BLaER1 treated with 17β-estradiol and CSF1 and Interleukin-3, amounts not matched to agents 10 nM and 100 nM (cell line): ENCODE measurements at regions not wholly inside any gene's neighbourhood (a gene's known extent, or its start where the extent isn't known, plus 50 kb on each side); places are given as distances from the start of the nearest gene placed in this dataset.

Experiments
- H3K27ac ChIP-seq, 11 experiments: shearing (Covaris generic); formaldehyde crosslinking; 2 replicates each; pipeline ENCODE4 v1.8.1; 2022
- H3K27me3 ChIP-seq, 11 experiments: shearing (Covaris generic); formaldehyde crosslinking; 2 replicates each; pipeline ENCODE4 v1.8.1; 2022
- H3K36me3 ChIP-seq, 11 experiments: shearing (Covaris generic); formaldehyde crosslinking; 2 replicates each; pipeline ENCODE4 v1.8.1; 2022
- H3K4me1 ChIP-seq, 10 experiments: shearing (Covaris generic); formaldehyde crosslinking; 2 replicates each; pipeline ENCODE4 v1.8.1; 2022
- H3K4me2 ChIP-seq, 11 experiments: shearing (Covaris generic); formaldehyde crosslinking; 2 replicates each; pipeline ENCODE4 v1.8.1; 2022
- H3K4me3 ChIP-seq, 10 experiments: shearing (Covaris generic); formaldehyde crosslinking; 2 replicates each; pipeline ENCODE4 v1.8.1; 2022
- H3K9ac ChIP-seq, 11 experiments: shearing (Covaris generic); formaldehyde crosslinking; 2 replicates each; pipeline ENCODE4 v1.8.1; 2022
- H3K9me3 ChIP-seq, 11 experiments: shearing (Covaris generic); formaldehyde crosslinking; replicated peaks in 1 of 11; 2 replicates each; pipeline ENCODE4 v1.8.1; 2022
- H4K20me1 ChIP-seq, 11 experiments: shearing (Covaris generic); formaldehyde crosslinking; 2 replicates each; pipeline ENCODE4 v1.8.1; 2022
- Cebpa-rat ChIP-seq, 11 experiments: shearing (Covaris generic); IDR thresholded peaks; 2 replicates each; pipeline ENCODE4 v1.8.1; 2022

GRCh38 chr3:184485241-184485640 is 76.3 kb upstream of the EPHB3 start:
- Histone ChIP-seq H3K4me2 (no peak overlapping the region), H3K9ac (no peak overlapping the region), H3K36me3 (no peaks in the 10 kb centered on the region), H4K20me1 (no peaks in the 10 kb centered on the region), H3K4me3 (no peak overlapping the region), H3K9me3 (peaks cover 0 to 6% (median 0%) of the 10 kb centered on the region in 11 experiments; a peak in 1 of 22 replicates), H3K4me1 (peaks cover 11 to 25% (median 16%) of the 10 kb centered on the region in 10 experiments), H3K27me3 (no peaks in the 10 kb centered on the region), H3K27ac (no peak overlapping the region)
- TF ChIP-seq Cebpa-rat (IDR thresholded peaks at IDR 0.05): no peak

GRCh38 chr3:184485906-184486305 is 75.7 kb upstream of the EPHB3 start:
- no peaks in the 10 kb centered on the region for H4K20me1 ChIP-seq
- H3K36me3 ChIP-seq: no peaks in the 10 kb centered on the region
- no peak overlapping the region for H3K27ac ChIP-seq
- no peak for TF ChIP-seq Cebpa-rat (IDR thresholded peaks at IDR 0.05)
- H3K4me2 ChIP-seq: no peak overlapping the region
- H3K4me1 ChIP-seq: peaks cover 11 to 18% (median 15%) of the 10 kb centered on the region in 10 experiments
- H3K9ac ChIP-seq: no peak overlapping the region
- H3K9me3 ChIP-seq: peaks cover 0 to 2% (median 0%) of the 10 kb centered on the region in 11 experiments; a peak in 1 of 22 replicates
- peaks cover 0 to under 1% (median 0%) of the 10 kb centered on the region in 11 experiments; a peak in 2 of 22 replicates for H3K27me3 ChIP-seq
- H3K4me3 ChIP-seq: no peak overlapping the region

GRCh38 chr3:184486614-184487013 is 75.0 kb upstream of the EPHB3 start:
- peaks cover 0 to 8% (median 3%) of the 10 kb centered on the region in 11 experiments; a peak in 9 of 22 replicates for H3K27me3 ChIP-seq
- H3K27ac ChIP-seq: no peak overlapping the region
- no peak for TF ChIP-seq Cebpa-rat (IDR thresholded peaks at IDR 0.05)
- H3K4me1 ChIP-seq: peaks cover 9 to 17% (median 11%) of the 10 kb centered on the region in 10 experiments
- no peaks in the 10 kb centered on the region for H4K20me1 ChIP-seq
- no peaks in the 10 kb centered on the region for H3K9me3 ChIP-seq
- no peak overlapping the region for H3K4me2 ChIP-seq
- no peak overlapping the region for H3K4me3 ChIP-seq
- no peak overlapping the region for H3K9ac ChIP-seq
- H3K36me3 ChIP-seq: no peaks in the 10 kb centered on the region

GRCh38 chr3:184488577-184488976 is 73.0 kb upstream of the EPHB3 start:
- Histone ChIP-seq H3K9ac (no peak overlapping the region), H3K27me3 (peaks cover 0 to 27% (median 20%) of the 10 kb centered on the region in 11 experiments; a peak in 19 of 22 replicates), H3K4me2 (no peak overlapping the region), H3K9me3 (no peaks in the 10 kb centered on the region), H3K36me3 (no peaks in the 10 kb centered on the region), H4K20me1 (no peaks in the 10 kb centered on the region), H3K4me3 (no peak overlapping the region), H3K4me1 (peaks cover 0 to 21% (median 7%) of the 10 kb centered on the region in 10 experiments; a peak in 10 of 20 replicates), H3K27ac (no peak overlapping the region)
- TF ChIP-seq Cebpa-rat (IDR thresholded peaks at IDR 0.05): no peak

- H3K4me1 ChIP-seq: peaks cover 0 to 21% (median 7%) of the 10 kb centered on the region in 10 experiments; a peak in 10 of 20 replicates
- no peaks in the 10 kb centered on the region for H4K20me1 ChIP-seq
- H3K4me3 ChIP-seq: no peak overlapping the region
- no peak for TF ChIP-seq Cebpa-rat (IDR thresholded peaks at IDR 0.05)
- H3K4me2 ChIP-seq: no peak overlapping the region
- no peak overlapping the region for H3K9ac ChIP-seq
- no peak overlapping the region for H3K27ac ChIP-seq
- H3K9me3 ChIP-seq: no peaks in the 10 kb centered on the region; a peak in 1 of 22 replicates
- peaks cover 0 to 33% (median 24%) of the 10 kb centered on the region in 11 experiments; a peak in 19 of 22 replicates for H3K27me3 ChIP-seq
- H3K36me3 ChIP-seq: no peaks in the 10 kb centered on the region
These were observed 72.2 kb upstream of the EPHB3 start for GRCh38 chr3:184489268-184489841.

GRCh38 chr3:184491011-184491576 is 70.5 kb upstream of the EPHB3 start:
- Histone ChIP-seq H3K36me3 (no peaks in the 10 kb centered on the region), H4K20me1 (no peaks in the 10 kb centered on the region), H3K9ac (no peak overlapping the region), H3K4me1 (peaks cover 0 to 21% (median 7%) of the 10 kb centered on the region in 10 experiments; a peak in 10 of 20 replicates), H3K27ac (peak overlapping the region in 2 of 11 experiments; percentile 13 to 19; a peak in 2 of 22 replicates), H3K4me2 (peak overlapping the region in 1 of 11 experiments; percentile 10; a peak in 1 of 22 replicates), H3K4me3 (no peak overlapping the region), H3K27me3 (peaks cover 0 to 33% (median 24%) of the 10 kb centered on the region in 11 experiments; a peak in 19 of 22 replicates), H3K9me3 (no peaks in the 10 kb centered on the region; a peak in 1 of 22 replicates)
- no peak for TF ChIP-seq Cebpa-rat (IDR thresholded peaks at IDR 0.05)

- H3K4me1 ChIP-seq: peaks cover 5 to 24% (median 10%) of the 10 kb centered on the region in 10 experiments; a peak in 18 of 20 replicates
- TF ChIP-seq Cebpa-rat (IDR thresholded peaks at IDR 0.05): peak in 6 of 11 experiments; percentile 26 to 56 (median 30); a peak in 5 of 22 replicates
- H3K9ac ChIP-seq: peak overlapping the region in 1 of 11 experiments; percentile 32; a peak in 1 of 22 replicates
- peak overlapping the region in 9 of 11 experiments; percentile 24 to 71 (median 51); a peak in 16 of 22 replicates for H3K4me2 ChIP-seq
- H3K27ac ChIP-seq: peak overlapping the region in 2 of 11 experiments; percentile 32 to 55; a peak in 3 of 22 replicates
- H3K27me3 ChIP-seq: peaks cover 0 to 33% (median 24%) of the 10 kb centered on the region in 11 experiments; a peak in 19 of 22 replicates
- no peaks in the 10 kb centered on the region for H3K36me3 ChIP-seq
- no peak overlapping the region for H3K4me3 ChIP-seq
- H3K9me3 ChIP-seq: no peaks in the 10 kb centered on the region; a peak in 1 of 22 replicates
- no peaks in the 10 kb centered on the region for H4K20me1 ChIP-seq
These were observed 69.5 kb upstream of the EPHB3 start for GRCh38 chr3:184491867-184492615.

- H3K9me3 ChIP-seq: peaks cover 0 to 4% (median 3%) of the 10 kb centered on the region in 11 experiments; a peak in 8 of 22 replicates
- H3K9ac ChIP-seq: no peak overlapping the region
- H3K27me3 ChIP-seq: peaks cover 0 to 24% (median 18%) of the 10 kb centered on the region in 11 experiments; a peak in 19 of 22 replicates
- H3K4me2 ChIP-seq: peak overlapping the region in 7 of 11 experiments; percentile 18 to 60 (median 31); a peak in 8 of 22 replicates
- no peak overlapping the region for H3K4me3 ChIP-seq
- H3K4me1 ChIP-seq: peaks cover 7 to 39% (median 21%) of the 10 kb centered on the region in 10 experiments; a peak in 19 of 20 replicates
- H3K36me3 ChIP-seq: no peaks in the 10 kb centered on the region
- TF ChIP-seq Cebpa-rat (IDR thresholded peaks at IDR 0.05): no peak
- no peaks in the 10 kb centered on the region for H4K20me1 ChIP-seq
- no peak overlapping the region for H3K27ac ChIP-seq
These were observed 64.7 kb upstream of the EPHB3 start for GRCh38 chr3:184496933-184497332.
